Neural cell (in vitro differentiated cells): ENCODE measurements at regions not wholly inside any gene's neighbourhood (a gene's known extent, or its start where the extent isn't known, plus 50 kb on each side); places are given as distances from the start of the nearest gene placed in this dataset.

Experiments
- H2AFZ ChIP-seq: fragments of 200-600, 300-800 bp; sonication (generic), shearing (Covaris generic); 2 replicates; pipeline ENCODE4 v1.6.0; 2014; ENCODE audit warnings: low read depth, mild to moderate bottlenecking, antibody characterized with exemption, low read length, moderate library complexity
- H3F3A ChIP-seq: fragments of 200-600 bp; shearing (Covaris generic); 2 replicates; pipeline ENCODE4 v1.6.1; 2016; ENCODE audit warnings: mild to moderate bottlenecking, moderate library complexity, mixed read lengths, antibody characterized with exemption, low read length; ENCODE audit not compliant: insufficient read depth, poor library complexity, severe bottlenecking
- H3K27ac ChIP-seq: fragments of 200-600, 300-800 bp; sonication (generic), shearing (Covaris generic); 2 replicates; pipeline ENCODE4 v1.5.1; 2014; ENCODE audit warnings: mild to moderate bottlenecking, low read length, moderate library complexity
- H3K27me3 ChIP-seq: fragments of 300-800, 200-600 bp; sonication (generic), shearing (Covaris generic); 2 replicates; pipeline ENCODE4 v1.6.0; 2014; ENCODE audit warnings: mild to moderate bottlenecking, low read depth, low read length, moderate library complexity; ENCODE audit not compliant: insufficient read depth
- H3K36me3 ChIP-seq: fragments of 300-800, 200-600 bp; sonication (generic), shearing (Covaris generic); 2 replicates; pipeline ENCODE4 v1.5.1; 2014; ENCODE audit warnings: mild to moderate bottlenecking, antibody characterized with exemption, low read length, moderate library complexity; ENCODE audit not compliant: insufficient read depth
- H3K4me2 ChIP-seq: fragments of 300-800, 200-600 bp; sonication (generic), shearing (Covaris generic); 2 replicates; pipeline ENCODE4 v1.6.0; 2014; ENCODE audit warnings: mild to moderate bottlenecking, low read length
- H3K4me3 ChIP-seq: fragments of 300-800, 200-600 bp; sonication (generic), shearing (Covaris generic); 2 replicates; pipeline ENCODE4 v1.5.1; 2014; ENCODE audit warnings: mild to moderate bottlenecking, low read length, moderate library complexity
- H3K79me2 ChIP-seq: fragments of 200-600 bp; shearing (Covaris generic); replicated peaks from 2 replicates; pipeline ENCODE4 v1.6.0; 2014; ENCODE audit warnings: mild to moderate bottlenecking, low read length, moderate library complexity; ENCODE audit not compliant: insufficient read depth
- H3K9ac ChIP-seq: fragments of 300-800, 200-600 bp; sonication (generic), shearing (Covaris generic); 2 replicates; pipeline ENCODE4 v1.6.1; 2016; ENCODE audit warnings: mild to moderate bottlenecking, low read length, mixed read lengths
- H3K9me2 ChIP-seq: fragments of 200-600 bp; shearing (Covaris generic); 2 replicates; pipeline ENCODE4 v1.6.1; 2016; ENCODE audit warnings: mild to moderate bottlenecking, low read length, mixed read lengths; ENCODE audit not compliant: insufficient read depth
- H3K9me3 ChIP-seq: fragments of 200-600, 300-800 bp; sonication (generic), shearing (Covaris generic); 2 replicates; pipeline ENCODE4 v1.6.1; 2016; ENCODE audit warnings: mild to moderate bottlenecking, mixed run types, low read length, moderate library complexity, mixed read lengths
- H4K20me1 ChIP-seq: fragments of 200-600 bp; shearing (Covaris generic); 2 replicates; pipeline ENCODE4 v1.6.1; 2016; ENCODE audit warnings: mild to moderate bottlenecking, mixed run types; ENCODE audit not compliant: insufficient read depth
- EP300 ChIP-seq: fragments of 450-650 bp; conservative IDR thresholded peaks from 2 replicates; pipeline ENCODE4 v1.6.1; 2014; ENCODE audit warnings: antibody characterized with exemption, mild to moderate bottlenecking, moderate library complexity; ENCODE audit not compliant: poor library complexity, severe bottlenecking
- EZH2 ChIP-seq: fragments of 200-600, 300-800 bp; shearing (Covaris generic), sonication (generic); IDR thresholded peaks from 2 replicates; pipeline ENCODE4 v1.6.1; 2014; ENCODE audit warnings: antibody characterized with exemption, low read length, borderline replicate concordance, mild to moderate bottlenecking; ENCODE audit not compliant: insufficient read depth, poor library complexity, severe bottlenecking
- MXI1 ChIP-seq: fragments of 450-650 bp; conservative IDR thresholded peaks from 2 replicates; pipeline ENCODE4 v1.6.1; 2014; ENCODE audit warnings: antibody characterized with exemption, mild to moderate bottlenecking; ENCODE audit not compliant: poor library complexity, severe bottlenecking
- POLR2AphosphoS5 ChIP-seq: IDR thresholded peaks from 2 replicates; pipeline ENCODE4 v1.6.1; 2012
- RAD21 ChIP-seq: fragments of 450-650 bp; conservative IDR thresholded peaks from 2 replicates; pipeline ENCODE4 v1.6.1; 2014; ENCODE audit warnings: antibody characterized with exemption, mild to moderate bottlenecking, moderate library complexity
- SMC3 ChIP-seq: fragments of 450-650 bp; conservative IDR thresholded peaks from 2 replicates; pipeline ENCODE4 v1.6.1; 2014; ENCODE audit warnings: antibody characterized with exemption, mild to moderate bottlenecking, moderate library complexity; ENCODE audit not compliant: poor library complexity
- TAF1 ChIP-seq: IDR thresholded peaks from 2 replicates; pipeline ENCODE4 v1.6.1; 2012; ENCODE audit warnings: low read depth
- TF ChIP-seq, protein P1 (sequence below): IDR thresholded peaks from 2 replicates; pipeline ENCODE4 v1.6.1; 2012; ENCODE audit warnings: borderline replicate concordance

DNA sequence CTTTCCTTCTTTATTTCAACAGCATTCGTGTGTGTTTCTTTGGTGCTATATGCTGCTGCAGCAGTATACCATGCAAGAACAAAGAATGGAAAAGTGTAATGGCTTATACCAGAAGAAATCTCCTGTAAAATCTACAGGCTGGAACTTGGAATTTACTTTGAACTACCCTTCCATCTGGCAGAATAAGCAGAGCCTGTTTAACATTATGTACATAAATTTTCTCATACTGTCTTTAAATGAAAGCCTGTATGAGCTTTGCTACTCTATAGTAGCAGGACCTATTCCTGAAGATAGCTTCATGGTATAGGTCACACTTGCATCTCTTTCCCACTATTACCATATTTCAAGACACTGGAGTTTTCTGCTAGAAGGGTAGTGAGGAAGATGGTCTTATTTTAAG lies 522.1 kb upstream of the GHITM start:
- Histone ChIP-seq H3K9me2 (no peaks in the 10 kb centered on the region), H3K9ac (no peak overlapping the region), H3K27me3 (no peaks in the 10 kb centered on the region), H3K9me3 (no peaks in the 10 kb centered on the region), H4K20me1 (no peaks in the 10 kb centered on the region), H3F3A (no peaks in the 10 kb centered on the region), H3K36me3 (no peaks in the 10 kb centered on the region), H3K27ac (no peak overlapping the region), H3K79me2 (no peaks in the 10 kb centered on the region), H3K4me3 (no peak overlapping the region), H3K4me2 (no peak overlapping the region), H2AFZ (no peak overlapping the region)
- TF ChIP-seq SMC3 (no peak), EP300 (no peak), EZH2 (no peak), POLR2AphosphoS5 (no peak), RAD21 (no peak), MXI1 (no peak)
- TF ChIP-seq, protein P1, sequence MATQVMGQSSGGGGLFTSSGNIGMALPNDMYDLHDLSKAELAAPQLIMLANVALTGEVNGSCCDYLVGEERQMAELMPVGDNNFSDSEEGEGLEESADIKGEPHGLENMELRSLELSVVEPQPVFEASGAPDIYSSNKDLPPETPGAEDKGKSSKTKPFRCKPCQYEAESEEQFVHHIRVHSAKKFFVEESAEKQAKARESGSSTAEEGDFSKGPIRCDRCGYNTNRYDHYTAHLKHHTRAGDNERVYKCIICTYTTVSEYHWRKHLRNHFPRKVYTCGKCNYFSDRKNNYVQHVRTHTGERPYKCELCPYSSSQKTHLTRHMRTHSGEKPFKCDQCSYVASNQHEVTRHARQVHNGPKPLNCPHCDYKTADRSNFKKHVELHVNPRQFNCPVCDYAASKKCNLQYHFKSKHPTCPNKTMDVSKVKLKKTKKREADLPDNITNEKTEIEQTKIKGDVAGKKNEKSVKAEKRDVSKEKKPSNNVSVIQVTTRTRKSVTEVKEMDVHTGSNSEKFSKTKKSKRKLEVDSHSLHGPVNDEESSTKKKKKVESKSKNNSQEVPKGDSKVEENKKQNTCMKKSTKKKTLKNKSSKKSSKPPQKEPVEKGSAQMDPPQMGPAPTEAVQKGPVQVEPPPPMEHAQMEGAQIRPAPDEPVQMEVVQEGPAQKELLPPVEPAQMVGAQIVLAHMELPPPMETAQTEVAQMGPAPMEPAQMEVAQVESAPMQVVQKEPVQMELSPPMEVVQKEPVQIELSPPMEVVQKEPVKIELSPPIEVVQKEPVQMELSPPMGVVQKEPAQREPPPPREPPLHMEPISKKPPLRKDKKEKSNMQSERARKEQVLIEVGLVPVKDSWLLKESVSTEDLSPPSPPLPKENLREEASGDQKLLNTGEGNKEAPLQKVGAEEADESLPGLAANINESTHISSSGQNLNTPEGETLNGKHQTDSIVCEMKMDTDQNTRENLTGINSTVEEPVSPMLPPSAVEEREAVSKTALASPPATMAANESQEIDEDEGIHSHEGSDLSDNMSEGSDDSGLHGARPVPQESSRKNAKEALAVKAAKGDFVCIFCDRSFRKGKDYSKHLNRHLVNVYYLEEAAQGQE: no peak

DNA sequence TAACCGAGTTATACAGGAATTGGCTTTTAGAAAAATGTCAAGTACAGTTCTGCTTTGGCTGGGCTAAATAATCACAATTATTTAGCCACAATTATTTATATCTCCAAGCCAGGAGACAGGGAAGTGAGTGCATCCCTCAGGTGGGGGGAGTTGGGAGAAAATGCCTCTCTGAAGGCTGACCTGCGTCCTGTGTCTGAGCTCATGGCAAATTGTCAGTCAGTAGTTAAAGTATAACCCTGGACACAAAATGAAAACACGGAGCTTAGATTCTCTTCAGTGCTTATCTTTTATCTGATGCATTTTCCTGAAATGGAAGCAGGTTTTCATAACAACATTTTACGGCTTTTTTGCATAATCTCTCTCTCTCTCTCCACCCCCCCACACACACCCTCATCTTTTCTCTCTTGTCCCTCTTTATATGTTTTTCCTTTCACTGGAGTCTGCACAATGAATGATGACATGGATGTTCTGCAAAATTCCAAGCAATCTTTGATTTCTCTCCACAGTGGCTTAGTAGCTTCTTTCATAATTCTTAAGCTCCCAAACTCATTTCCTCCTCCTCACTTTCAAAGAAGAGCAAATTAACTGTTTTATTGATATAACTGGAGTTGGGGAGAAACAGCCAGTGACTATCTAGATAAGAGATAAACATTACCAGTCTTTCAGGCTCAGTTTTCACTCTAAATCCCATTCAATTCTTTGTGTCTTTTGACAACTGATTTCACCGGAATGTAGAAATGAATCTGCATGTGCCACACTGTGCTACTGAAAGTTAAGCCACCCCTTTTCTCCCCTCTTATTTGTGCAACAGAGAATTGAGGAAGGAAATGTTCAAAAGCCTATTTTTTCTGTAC lies 521.4 kb upstream of the GHITM start:
- H3K27me3 ChIP-seq: no peaks in the 10 kb centered on the region
- no peaks in the 10 kb centered on the region for H3K36me3 ChIP-seq
- H3K9me3 ChIP-seq: no peaks in the 10 kb centered on the region
- H2AFZ ChIP-seq: no peak overlapping the region
- no peak overlapping the region for H3K4me3 ChIP-seq
- H3K4me2 ChIP-seq: no peak overlapping the region
- H3K79me2 ChIP-seq: no peaks in the 10 kb centered on the region
- no peak overlapping the region for H3K27ac ChIP-seq
- no peaks in the 10 kb centered on the region for H4K20me1 ChIP-seq
- TF ChIP-seq MXI1 (no peak), RAD21 (no peak), TAF1 (no peak), EP300 (no peak), POLR2AphosphoS5 (no peak), EZH2 (no peak)
- TF ChIP-seq, protein P1: no peak
- H3K9me2 ChIP-seq: no peaks in the 10 kb centered on the region
- H3K9ac ChIP-seq: no peak overlapping the region
- H3F3A ChIP-seq: no peaks in the 10 kb centered on the region
